Peyer's patch (tissue), 4 donors: ENCODE measurements at regions not wholly inside any gene's neighbourhood (a gene's known extent, or its start where the extent isn't known, plus 50 kb on each side); places are given as distances from the start of the nearest gene placed in this dataset.

Experiments used
- POLR2A ChIP-seq, 2 donors: fragments of 450-650 bp; IDR thresholded peaks; one replicate each; pipeline ENCODE4 v1.5.1; 2017; ENCODE audit warnings: antibody characterized with exemption in 2 of 2, mild to moderate bottlenecking in 2 of 2, moderate library complexity in 2 of 2
- TF ChIP-seq, protein P1 (sequence below), 6 experiments: fragments of 450-650 bp in 4 of 6; fragments of 200-600 bp in 2 of 6; sonication (generic) in 1 of 6; IDR thresholded peaks; one replicate each; pipeline ENCODE4 v1.5.1; 2017 to 2019; ENCODE audit warnings: antibody characterized with exemption in 6 of 6, mild to moderate bottlenecking in 3 of 6, moderate library complexity in 1 of 6

DNA sequence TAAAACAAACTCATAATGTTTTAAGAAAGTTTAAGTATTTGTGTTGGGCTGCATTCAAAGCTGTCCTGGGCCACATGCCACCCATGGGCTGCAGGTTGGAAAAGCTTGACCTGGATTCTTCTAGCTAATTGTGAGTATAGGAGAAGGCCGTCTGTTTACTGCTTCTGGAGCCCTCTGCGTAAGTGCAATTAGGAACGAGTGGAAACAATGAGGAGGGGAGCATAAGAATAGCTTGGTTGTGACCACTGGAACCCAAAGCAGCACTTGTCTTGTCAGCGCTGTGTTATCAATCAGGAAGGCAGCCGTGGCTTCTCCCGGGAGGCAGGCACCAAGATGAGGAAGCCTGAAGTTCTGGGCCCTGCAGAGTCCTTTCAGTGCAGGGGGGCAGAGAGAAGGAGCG lies 110.4 kb upstream of the MBNL2 start:
- TF ChIP-seq, protein P1, sequence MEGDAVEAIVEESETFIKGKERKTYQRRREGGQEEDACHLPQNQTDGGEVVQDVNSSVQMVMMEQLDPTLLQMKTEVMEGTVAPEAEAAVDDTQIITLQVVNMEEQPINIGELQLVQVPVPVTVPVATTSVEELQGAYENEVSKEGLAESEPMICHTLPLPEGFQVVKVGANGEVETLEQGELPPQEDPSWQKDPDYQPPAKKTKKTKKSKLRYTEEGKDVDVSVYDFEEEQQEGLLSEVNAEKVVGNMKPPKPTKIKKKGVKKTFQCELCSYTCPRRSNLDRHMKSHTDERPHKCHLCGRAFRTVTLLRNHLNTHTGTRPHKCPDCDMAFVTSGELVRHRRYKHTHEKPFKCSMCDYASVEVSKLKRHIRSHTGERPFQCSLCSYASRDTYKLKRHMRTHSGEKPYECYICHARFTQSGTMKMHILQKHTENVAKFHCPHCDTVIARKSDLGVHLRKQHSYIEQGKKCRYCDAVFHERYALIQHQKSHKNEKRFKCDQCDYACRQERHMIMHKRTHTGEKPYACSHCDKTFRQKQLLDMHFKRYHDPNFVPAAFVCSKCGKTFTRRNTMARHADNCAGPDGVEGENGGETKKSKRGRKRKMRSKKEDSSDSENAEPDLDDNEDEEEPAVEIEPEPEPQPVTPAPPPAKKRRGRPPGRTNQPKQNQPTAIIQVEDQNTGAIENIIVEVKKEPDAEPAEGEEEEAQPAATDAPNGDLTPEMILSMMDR (IDR thresholded peaks at IDR 0.05), result no peak
- no peak for TF ChIP-seq POLR2A (IDR thresholded peaks at IDR 0.05)
